GM12873 (cell line): ENCODE measurements at regions not wholly inside any gene's neighbourhood (a gene's known extent, or its start where the extent isn't known, plus 50 kb on each side); places are given as distances from the start of the nearest gene placed in this dataset.
A peak's percentile ranks its signal among the peaks of the same experiment; 100 is the strongest.

Source experiments
- CTCF ChIP-seq: IDR thresholded peaks from 2 replicates; pipeline ENCODE4 v1.5.1; 2012; ENCODE audit warnings: low read depth, mild to moderate bottlenecking, moderate library complexity, low read length, control low read depth; ENCODE audit not compliant: insufficient read depth; ENCODE audit errors: missing control alignments

- no peak for TF ChIP-seq CTCF
Measured at GRCh38 chr3:167106456-167106855, 273.6 kb downstream of the ZBBX start.

GRCh38 chr3:167102071-167102470, 278.0 kb downstream of the ZBBX start:
- peak; percentile 32 for TF ChIP-seq CTCF

- TF ChIP-seq CTCF = no peak
Measured at GRCh38 chr3:167100651-167101050, 279.4 kb downstream of the ZBBX start.

GRCh38 chr3:167100200-167100599, 279.9 kb downstream of the ZBBX start:
- no peak for TF ChIP-seq CTCF

GRCh38 chr3:167095976-167096375, 284.1 kb downstream of the ZBBX start:
- TF ChIP-seq CTCF = no peak

GRCh38 chr3:167094632-167095031, 285.5 kb downstream of the ZBBX start:
- TF ChIP-seq CTCF = no peak

GRCh38 chr3:167091226-167091625, 288.9 kb downstream of the ZBBX start:
- TF ChIP-seq CTCF = no peak
